Fibroblast of lung (primary cell): ENCODE measurements at regions not wholly inside any gene's neighbourhood (a gene's known extent, or its start where the extent isn't known, plus 50 kb on each side); places are given as distances from the start of the nearest gene placed in this dataset.

Experiments used
- DNase-seq, 2 donors: peaks; one replicate each; pipeline versions ENCODE4 v3.0.0 to v3.0.0-alpha.2; 2010; ENCODE audit warnings: low read depth in 2 of 2
- H2AFZ ChIP-seq: 2 replicates; pipeline ENCODE4 v1.5.1; 2012; ENCODE audit warnings: low read length, control low read depth, inconsistent platforms
- H3K27ac ChIP-seq: 2 replicates; pipeline ENCODE4 v1.5.1; 2011; ENCODE audit warnings: low read length, control low read depth; ENCODE audit not compliant: insufficient read depth
- H3K27me3 ChIP-seq: 2 replicates; pipeline ENCODE4 v1.5.1; 2011; ENCODE audit warnings: mild to moderate bottlenecking, low read length; ENCODE audit not compliant: control insufficient read depth, insufficient read depth
- H3K36me3 ChIP-seq: 2 replicates; pipeline ENCODE4 v1.5.1; 2011; ENCODE audit warnings: low read length; ENCODE audit not compliant: control insufficient read depth, insufficient read depth
- H3K4me1 ChIP-seq: 2 replicates; pipeline ENCODE4 v1.5.1; 2011; ENCODE audit warnings: low read length; ENCODE audit not compliant: control insufficient read depth, insufficient read depth; ENCODE audit errors: extremely low read depth
- H3K4me2 ChIP-seq: 2 replicates; pipeline ENCODE4 v1.5.1; 2011; ENCODE audit warnings: low read length, control low read depth; ENCODE audit not compliant: insufficient read depth; ENCODE audit errors: extremely low read depth
- H3K4me3 ChIP-seq, 4 experiments: fragments of 200-600 bp in 1 of 4; sonication (generic) in 1 of 4; replicated peaks in 1 of 4; 2 replicates each; pipeline ENCODE4 v1.5.1; 2011 to 2016; ENCODE audit warnings: low read length in 4 of 4, low read depth in 3 of 4, mild to moderate bottlenecking in 3 of 4, control low read depth in 2 of 4, inconsistent platforms in 1 of 4, mixed read lengths in 1 of 4; ENCODE audit not compliant: insufficient read depth in 1 of 4; ENCODE audit errors: control extremely low read depth in 1 of 4
- H3K79me2 ChIP-seq: 2 replicates; pipeline ENCODE4 v1.5.1; 2012; ENCODE audit warnings: mild to moderate bottlenecking, low read length, inconsistent platforms; ENCODE audit not compliant: control insufficient read depth, insufficient read depth
- H3K9ac ChIP-seq: 2 replicates; pipeline ENCODE4 v1.5.1; 2011; ENCODE audit warnings: mild to moderate bottlenecking, low read length, control low read depth; ENCODE audit not compliant: insufficient read depth
- H3K9me3 ChIP-seq: 2 replicates; pipeline ENCODE4 v1.5.1; 2012; ENCODE audit warnings: low read depth, low read length; ENCODE audit not compliant: control insufficient read depth, insufficient read depth
- H4K20me1 ChIP-seq: 2 replicates; pipeline ENCODE4 v1.5.1; 2011; ENCODE audit warnings: low read length; ENCODE audit not compliant: control insufficient read depth, insufficient read depth; ENCODE audit errors: extremely low read depth
- CTCF ChIP-seq, 2 donors: IDR thresholded peaks in 1 of 2; conservative IDR thresholded peaks in 1 of 2; 1 replicate in 1 of 2; 2 replicates in 1 of 2; pipeline ENCODE4 v1.5.1; 2011 to 2012; ENCODE audit warnings: low read length in 2 of 2, control low read depth in 1 of 2, inconsistent platforms in 1 of 2, low read depth in 1 of 2, mild to moderate bottlenecking in 1 of 2
- EZH2 ChIP-seq: IDR thresholded peaks from 2 replicates; pipeline ENCODE4 v1.5.1; 2012; ENCODE audit warnings: low read length, control low read depth, mild to moderate bottlenecking; ENCODE audit errors: missing control alignments

GRCh38 chr17:79374087-79374689, 236.7 kb downstream of the RBFOX3 start:
- Histone ChIP-seq H2AFZ (no peak overlapping the region), H3K9ac (no peak overlapping the region), H3K27ac (no peak overlapping the region), H3K79me2 (no peaks in the 10 kb centered on the region), H3K4me2 (no peak overlapping the region), H3K4me3 (no peak overlapping the region), H3K4me1 (no peaks in the 10 kb centered on the region), H3K36me3 (no peaks in the 10 kb centered on the region), H4K20me1 (no peaks in the 10 kb centered on the region), H3K27me3 (no peaks in the 10 kb centered on the region), H3K9me3 (no peaks in the 10 kb centered on the region)
- DNase-seq = no peak
- no peak for TF ChIP-seq EZH2
- no peak for TF ChIP-seq CTCF (conservative IDR thresholded peaks at IDR 0.05 in 1 of 2, IDR thresholded peaks at IDR 0.05 in 1 of 2; ENCODE audit: low read depth in 1 of 2, low read length in 2 of 2)

GRCh38 chr17:79372470-79373238, 238.2 kb downstream of the RBFOX3 start:
- no peak overlapping the region for H3K4me3 ChIP-seq
- H4K20me1 ChIP-seq = no peaks in the 10 kb centered on the region
- H3K4me2 ChIP-seq = no peak overlapping the region
- H3K27me3 ChIP-seq = no peaks in the 10 kb centered on the region
- no peak overlapping the region for H3K9ac ChIP-seq
- H3K4me1 ChIP-seq = no peaks in the 10 kb centered on the region
- no peak overlapping the region for H2AFZ ChIP-seq
- H3K9me3 ChIP-seq = no peaks in the 10 kb centered on the region
- H3K79me2 ChIP-seq = no peaks in the 10 kb centered on the region
- H3K27ac ChIP-seq = no peak overlapping the region
- DNase-seq = no peak
- no peak for TF ChIP-seq CTCF (conservative IDR thresholded peaks at IDR 0.05 in 1 of 2, IDR thresholded peaks at IDR 0.05 in 1 of 2; ENCODE audit: low read depth in 1 of 2, low read length in 2 of 2)
- TF ChIP-seq EZH2 = no peak
- H3K36me3 ChIP-seq = no peaks in the 10 kb centered on the region

- H3K27ac ChIP-seq = no peak overlapping the region
- H3K79me2 ChIP-seq = no peaks in the 10 kb centered on the region
- H3K4me3 ChIP-seq = no peak overlapping the region
- H2AFZ ChIP-seq = no peak overlapping the region
- no peaks in the 10 kb centered on the region for H3K4me1 ChIP-seq
- H3K9ac ChIP-seq = no peak overlapping the region
- H3K27me3 ChIP-seq = no peaks in the 10 kb centered on the region
- no peak for DNase-seq
- no peak overlapping the region for H3K4me2 ChIP-seq
- no peaks in the 10 kb centered on the region for H4K20me1 ChIP-seq
- no peaks in the 10 kb centered on the region for H3K36me3 ChIP-seq
- no peaks in the 10 kb centered on the region for H3K9me3 ChIP-seq
- TF ChIP-seq EZH2 (no peak), CTCF (conservative IDR thresholded peaks at IDR 0.05 in 1 of 2, IDR thresholded peaks at IDR 0.05 in 1 of 2; ENCODE audit: low read depth in 1 of 2, low read length in 2 of 2) (no peak)
These were observed 238.9 kb downstream of the RBFOX3 start for GRCh38 chr17:79371984-79372383.
